NCI-H1930 (cell line): ENCODE measurements at regions not wholly inside any gene's neighbourhood (a gene's known extent, or its start where the extent isn't known, plus 50 kb on each side); places are given as distances from the start of the nearest gene placed in this dataset.

ENCODE experiments used
- DNase-seq, 2 experiments: peaks; one replicate each; lab custom pipeline; 2025; lab: John Stamatoyannopoulos, UW

DNA sequence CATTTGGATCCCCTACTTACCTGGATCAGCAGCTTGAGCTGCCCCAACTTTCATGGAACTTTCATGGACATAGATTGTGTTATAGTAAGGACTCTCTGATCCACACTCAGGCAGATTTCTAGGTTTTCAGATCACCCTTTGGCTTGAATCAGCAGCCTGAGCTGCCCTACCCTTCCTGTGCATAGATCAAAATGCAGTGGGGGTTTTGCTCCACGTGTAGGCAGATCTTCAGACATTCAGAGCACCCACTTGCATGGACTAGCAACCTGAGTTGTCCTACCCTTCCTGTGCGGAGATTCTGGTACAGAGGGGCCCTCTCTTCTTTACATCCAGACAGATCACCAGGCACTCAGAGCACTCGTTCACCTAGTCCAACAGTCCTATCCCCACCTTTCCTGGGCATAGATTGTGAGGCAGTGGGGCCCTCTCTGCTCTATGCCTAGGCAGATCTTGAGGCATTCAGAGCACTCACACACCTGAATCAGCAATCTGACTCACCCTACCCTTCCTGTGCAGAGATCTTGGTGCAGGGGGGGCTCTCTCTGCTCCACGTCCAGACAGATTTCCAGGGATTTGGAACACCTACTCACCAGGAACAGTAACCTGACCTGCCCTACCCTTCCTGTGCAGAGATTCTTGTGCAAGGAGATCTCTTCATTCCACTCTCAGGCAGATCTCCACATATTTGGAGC lies 705.2 kb upstream of the NRSN1 start:
- no peak for DNase-seq

DNA sequence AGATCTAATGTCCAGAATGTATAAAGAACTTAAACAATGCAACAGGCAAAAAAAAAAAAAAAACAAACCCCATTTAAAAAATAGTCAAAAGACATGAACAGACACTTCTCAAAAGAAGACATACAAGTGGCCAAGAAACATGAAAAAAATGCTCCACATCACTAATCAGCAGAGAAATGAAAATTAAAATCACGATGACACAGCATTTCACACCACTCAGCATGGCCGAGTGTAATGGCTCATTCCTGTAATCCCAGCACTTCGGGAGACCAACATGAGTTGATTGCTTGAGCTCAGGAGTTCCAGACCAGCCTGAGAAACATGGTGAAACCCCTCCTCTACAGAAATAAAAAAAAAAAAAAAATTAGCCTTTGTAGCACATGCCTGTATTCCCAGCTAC lies 701.4 kb upstream of the NRSN1 start:
- no peak for DNase-seq

DNA sequence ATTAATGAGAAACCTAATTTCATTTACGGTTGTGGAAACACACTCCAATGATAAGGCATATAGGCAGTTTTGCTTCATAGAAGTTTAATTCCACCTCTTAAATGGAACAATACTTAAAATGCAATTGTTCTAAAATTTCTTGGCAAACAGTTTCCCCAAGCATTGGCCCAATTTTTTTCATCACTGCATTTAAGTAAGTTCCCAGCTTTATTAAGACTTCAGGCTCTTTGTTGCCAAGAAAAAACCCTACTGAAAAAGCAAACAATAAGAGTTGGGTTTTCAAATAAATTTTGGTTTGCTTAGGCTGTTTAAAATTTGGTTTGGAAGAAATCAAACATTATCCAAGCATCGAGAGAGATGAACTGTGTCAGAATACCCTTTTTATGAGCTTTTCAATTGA lies 690.9 kb upstream of the NRSN1 start:
- DNase-seq: no peak

DNA sequence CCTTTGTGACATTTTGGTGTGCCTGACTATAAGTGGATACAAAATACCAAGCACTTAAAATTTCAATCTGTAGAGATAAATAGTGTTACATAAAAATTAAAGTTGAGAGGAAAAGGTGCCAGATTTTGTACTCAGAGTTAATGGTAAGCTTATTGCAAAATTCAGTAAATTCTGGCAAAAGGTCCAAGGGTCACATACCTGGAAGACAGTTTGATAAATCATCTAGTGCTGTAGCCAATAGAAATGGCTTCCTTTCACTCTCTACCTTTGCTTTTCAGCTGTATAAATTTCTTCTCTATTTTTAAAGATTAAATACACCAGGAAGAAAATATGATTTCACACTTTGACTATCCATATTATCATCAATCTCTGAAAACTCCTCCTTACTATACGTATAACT lies 690.2 kb upstream of the NRSN1 start:
- DNase-seq: no peak

DNA sequence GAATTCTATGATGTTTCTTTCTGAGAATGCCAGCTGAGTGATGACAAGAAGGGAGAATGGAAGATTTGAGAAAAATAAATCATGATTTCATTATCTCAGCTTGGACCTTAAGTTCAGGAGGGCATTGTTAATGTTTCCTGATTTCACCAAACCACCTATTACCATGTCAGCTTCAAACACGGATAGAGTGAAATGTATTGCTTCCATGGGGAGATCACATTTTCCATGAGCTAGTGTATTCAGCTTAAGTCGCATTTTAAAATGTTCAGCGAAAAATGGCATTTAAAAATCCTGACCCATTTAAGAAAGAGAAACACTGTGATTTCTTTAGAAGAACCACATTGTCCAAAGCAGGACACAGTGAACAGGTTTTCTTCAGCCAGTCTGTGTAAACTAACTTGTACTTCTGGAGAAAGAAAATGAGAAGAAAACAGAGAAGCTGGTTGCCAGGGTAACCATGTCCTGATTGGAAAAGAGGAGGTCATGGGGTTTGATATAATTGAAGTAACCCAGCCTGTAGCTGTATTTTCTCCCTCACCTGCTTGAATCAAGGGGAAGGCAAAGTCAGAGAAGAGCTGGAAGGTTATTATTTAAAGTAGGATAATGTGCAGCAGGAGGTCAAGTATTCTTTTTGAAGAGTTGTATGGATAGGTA lies 684.1 kb upstream of the NRSN1 start:
- DNase-seq: no peak

DNA sequence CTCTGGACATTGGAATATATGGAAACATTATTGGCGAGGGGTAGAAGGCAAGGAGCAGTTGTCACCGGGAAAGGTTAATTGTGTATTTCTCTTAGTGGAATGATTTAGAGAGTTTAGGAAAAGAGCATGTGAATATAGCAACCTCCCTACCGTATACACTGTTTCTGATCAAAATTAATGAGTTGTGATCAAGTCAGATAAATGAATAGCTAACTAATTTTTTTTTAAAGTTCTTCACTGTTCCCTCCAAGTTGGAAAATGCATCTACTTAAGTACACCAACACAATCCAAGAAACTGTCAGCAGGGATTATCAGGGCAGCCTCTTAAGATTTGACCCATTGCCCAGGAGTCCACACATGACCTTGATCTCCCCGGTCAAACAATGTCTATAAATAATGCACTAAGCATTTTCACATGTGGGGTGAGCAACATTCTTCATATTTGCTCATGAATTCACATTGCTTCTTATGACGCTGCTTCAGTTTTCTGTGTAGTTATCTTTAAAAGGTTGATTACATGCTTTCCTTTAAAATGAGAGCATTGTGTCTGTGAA lies 680.8 kb upstream of the NRSN1 start:
- DNase-seq: no peak

DNA sequence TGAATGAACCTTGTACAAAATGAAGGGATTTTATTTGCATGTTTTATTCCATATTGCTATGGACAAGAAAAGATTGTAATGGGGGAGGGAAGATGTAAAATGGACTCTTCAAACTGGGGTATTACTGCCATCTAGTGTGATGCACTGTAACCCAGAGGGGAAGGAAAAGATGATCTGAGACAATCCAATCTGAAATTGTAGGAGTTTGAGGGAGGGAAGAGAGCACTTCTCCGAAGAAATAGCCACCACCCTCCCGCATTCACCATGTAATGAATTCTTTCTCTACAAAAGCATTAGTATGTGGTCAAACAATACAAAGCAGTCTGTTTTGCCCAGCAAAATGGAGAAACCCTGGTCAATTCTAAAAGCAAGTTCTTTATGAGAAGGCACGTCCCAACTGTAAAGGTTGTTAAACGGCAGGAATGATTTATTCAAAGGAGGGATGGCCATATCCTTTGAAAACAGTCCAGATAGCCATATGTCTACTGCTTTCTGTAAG lies 679.5 kb upstream of the NRSN1 start:
- peak in 1 of 2 experiments; percentile 6 for DNase-seq

DNA sequence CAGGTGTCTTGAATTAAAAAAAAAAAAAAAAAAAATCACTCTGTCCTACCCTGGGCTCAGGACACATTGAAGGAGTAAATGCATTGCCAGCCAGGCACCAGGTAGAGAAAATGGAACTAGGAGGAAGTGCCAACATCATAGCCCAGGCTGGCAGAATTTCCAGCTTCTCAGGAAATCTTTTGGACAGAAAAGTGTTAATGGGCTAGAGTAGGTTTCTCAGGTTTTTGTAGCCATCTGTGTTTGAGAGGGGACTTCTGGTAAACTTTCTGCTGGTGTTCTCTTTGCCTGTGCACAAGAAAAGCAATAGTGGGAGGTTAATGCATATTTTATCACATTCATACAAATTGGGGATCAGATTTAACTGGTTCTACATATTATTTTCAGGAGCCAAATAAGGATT lies 678.3 kb upstream of the NRSN1 start:
- DNase-seq: no peak

DNA sequence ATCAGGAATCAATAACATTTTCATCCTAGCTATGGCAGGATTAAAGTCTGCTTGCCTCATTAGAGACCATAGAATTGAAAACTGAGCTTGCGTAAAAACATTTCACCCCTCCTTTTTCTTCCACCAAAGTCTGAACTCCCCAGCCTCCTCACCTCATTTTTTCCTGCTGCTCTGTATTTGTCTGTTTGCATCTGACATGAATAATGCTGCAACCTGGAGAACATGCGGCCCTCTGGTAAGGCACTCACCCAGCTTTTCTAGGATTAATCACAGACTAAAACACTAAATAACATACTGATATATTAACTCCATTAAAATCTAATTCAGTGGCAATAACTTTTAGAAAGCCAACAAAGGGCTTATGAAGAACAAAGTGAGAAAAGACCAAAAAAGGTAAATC lies 677.7 kb upstream of the NRSN1 start:
- DNase-seq: no peak

DNA sequence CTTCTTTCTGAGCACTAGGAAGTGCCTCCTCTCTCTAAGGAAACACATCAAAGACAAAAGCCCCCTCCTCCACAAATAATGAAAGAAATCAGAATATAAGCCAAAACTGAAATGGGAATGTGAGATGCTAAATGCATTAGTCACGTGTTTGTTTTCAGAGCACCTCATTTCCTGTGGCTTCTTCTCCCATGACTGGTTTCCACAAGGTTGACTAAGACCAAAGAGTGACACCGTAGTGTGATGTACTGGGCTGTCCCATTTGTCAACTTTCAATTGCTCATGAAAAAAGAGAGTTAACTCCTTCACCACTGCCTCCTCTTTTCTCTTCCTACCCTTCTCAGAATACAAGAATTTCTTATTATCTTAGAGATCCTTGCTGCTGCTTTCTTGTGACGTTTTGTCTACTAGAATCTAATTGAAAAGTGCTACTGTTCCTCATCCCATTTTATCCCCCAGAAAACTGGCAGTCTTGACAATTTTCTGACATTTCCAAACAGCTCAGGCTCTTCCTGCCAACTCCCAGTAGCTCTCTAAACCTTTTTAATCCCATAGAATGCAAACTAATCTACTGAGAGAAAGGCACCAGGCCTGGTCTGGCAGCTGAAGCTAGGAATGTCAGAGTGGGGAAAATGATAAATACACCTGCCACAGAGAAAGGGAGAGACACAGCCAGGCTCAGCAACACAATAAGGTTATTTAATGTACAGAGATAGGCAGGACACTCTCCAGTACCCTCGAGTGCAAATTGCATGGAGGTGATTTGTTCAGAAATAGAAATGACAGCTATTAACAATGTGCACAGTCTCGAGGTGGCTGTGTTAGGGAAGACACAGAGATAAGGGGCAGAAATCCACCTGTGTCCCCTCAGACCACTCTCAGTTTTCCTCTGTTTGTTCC lies 671.7 kb upstream of the NRSN1 start:
- DNase-seq: no peak

DNA sequence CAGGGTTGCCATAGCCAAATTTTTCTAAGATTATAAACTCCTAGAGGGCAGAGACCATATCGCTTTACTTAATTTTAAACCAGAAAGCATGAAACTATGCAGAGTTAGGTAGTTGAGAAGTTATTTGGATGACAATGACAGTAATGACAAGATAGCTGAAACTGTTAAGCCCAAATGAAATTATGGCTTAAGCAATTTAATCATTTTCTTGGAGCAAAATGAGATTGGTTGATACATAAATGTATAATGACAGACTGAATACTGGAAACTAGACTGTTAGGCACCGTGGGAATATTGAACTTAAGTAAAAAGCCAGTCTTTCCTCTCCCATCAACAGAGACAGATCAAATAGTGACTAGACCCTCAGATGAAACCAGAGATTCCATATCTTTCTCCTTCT lies 670.3 kb upstream of the NRSN1 start:
- DNase-seq: no peak

DNA sequence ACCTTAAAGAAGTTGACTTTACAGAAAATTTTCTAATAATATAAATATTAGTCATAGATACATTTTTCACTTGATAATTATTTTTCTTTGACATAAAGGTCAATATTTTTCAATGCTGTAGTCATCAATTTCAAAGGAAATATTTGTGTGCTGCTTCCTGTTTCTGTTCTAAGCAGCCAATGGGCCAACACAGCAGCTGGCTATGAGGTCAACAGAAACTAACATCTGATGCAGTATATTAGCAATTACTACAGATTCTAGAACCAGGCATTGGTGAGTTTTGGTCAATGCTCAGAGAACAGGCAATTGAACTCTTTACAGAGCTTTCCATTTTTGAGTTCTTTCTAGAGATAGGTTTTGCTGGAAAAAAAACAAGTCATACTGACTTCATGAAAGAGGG lies 669.6 kb upstream of the NRSN1 start:
- DNase-seq: no peak

DNA sequence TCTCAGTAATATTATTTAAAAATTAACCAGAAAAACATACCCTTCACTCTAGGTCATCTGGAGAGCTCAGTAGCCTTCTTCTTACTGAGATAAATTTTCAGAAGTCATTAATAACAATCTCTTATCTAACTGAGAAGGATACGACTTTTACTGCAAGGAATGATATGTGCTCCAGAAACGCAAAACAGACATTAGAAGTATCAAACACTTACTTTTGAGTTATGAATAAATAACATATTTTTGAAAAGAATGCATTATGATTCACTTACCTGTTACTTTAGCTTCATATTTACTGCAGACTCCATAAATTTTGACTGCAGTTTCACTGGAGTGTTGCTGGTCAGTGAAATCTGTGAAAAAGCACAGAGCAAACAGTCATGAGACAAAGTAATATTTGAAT lies 668.7 kb upstream of the NRSN1 start:
- DNase-seq: no peak

DNA sequence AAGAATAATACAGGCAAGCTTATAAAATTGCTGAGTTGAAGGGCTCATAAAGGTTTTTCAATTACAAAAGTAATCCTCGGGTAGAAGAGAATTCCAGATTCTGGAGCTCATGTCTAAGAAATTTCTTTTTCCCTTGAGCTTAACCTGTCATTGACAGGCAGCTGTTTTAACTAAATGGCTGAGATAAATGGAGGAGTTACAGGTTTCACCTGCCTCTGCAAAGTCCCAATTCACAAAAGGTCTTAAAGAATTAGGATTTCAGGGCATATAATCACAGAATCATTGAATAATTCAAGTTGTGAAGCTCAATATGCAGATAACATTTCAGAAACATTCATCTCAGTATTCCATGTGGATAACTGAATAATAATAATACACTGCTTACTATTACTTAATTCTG lies 660.1 kb upstream of the NRSN1 start:
- no peak for DNase-seq

DNA sequence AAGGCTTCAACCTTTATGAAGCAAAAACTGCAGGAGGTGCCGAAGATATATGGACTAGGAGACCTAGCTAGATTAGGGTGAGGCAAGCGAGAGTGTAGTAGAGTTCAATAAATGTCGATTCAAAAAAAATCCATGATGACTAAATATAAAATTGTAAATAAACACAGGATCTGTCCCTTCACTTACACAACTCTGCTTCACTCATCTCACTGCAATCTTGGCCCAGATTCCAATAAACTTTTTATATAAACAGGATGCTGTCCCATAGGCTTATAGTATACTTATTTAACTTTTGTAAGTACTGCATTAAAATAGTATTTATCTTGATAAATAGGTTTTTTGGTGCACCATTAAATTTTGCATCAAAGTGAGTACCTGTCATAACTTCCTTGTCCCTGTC lies 648.4 kb upstream of the NRSN1 start:
- no peak for DNase-seq

DNA sequence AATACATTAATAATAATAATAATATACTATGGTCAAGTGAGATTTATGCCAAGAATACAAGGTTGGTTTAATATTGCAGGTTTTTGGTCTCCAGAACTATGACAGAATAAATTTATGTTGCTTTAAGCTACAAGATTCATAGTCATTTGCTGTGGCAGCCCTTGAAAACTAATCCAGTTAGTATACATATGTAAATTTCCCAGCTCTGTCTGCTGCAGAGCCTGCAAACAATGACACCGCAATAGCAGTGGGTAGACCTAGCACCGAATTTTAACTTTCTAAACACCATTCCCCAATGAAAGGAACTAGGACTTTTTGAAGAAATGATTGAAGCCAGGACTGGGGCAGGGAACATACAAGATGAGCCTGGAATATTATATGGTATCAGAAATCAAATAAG lies 647.7 kb upstream of the NRSN1 start:
- no peak for DNase-seq

DNA sequence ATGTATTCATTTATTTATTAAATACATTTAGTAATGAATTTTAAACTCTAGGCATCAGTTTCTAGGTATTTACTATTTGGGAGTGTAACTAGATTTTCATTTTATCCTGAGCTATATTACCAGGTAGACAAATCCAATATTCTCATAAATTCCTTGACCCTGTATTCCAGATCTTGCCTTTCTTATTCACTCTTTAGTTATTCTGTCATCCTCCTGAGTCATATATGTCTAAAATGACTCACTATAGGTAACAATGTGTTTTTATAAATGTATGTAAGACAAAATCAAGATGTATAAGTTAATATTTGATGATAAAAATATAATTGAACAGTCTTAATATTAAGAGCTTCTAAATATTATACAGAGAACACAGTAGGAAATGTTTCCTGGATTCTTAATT lies 642.1 kb upstream of the NRSN1 start:
- no peak for DNase-seq

DNA sequence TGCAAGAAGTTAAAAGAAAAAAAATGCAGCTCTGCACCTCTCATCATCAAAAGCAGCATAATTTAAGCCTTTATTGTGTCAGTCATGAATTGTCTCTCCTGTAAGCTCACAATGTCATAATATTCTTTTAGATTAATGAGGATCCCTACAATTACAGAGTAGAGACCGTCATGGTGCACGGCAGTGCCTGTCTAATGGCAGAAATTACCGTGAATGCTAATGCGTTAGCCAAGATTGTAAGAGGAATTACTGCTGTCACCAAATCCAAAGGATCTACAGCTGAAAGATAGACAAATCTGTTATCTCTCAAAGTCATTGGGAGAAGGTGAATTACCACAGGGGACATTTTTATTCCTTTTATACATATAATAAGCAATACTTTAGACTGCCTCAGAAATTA lies 631.6 kb upstream of the NRSN1 start:
- DNase-seq: no peak

DNA sequence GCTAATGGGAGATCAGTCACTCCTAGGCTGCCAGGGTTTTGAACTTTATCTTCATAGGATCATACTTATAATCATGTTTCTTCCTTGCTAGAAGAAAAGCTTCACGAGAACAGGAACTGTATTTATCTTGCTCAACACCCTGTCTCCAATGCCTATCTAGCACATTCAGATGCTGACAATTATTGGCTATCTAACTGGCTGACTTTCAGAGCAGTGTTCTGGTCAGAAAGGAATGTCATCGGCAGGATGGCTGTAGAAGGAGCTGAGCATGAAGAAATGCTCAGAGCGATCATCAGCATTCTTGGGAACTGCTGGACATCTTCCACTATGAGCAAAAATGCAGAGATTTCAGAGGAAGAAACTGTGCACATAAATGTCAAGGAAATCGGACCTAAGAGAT lies 628.0 kb upstream of the NRSN1 start:
- DNase-seq: no peak

DNA sequence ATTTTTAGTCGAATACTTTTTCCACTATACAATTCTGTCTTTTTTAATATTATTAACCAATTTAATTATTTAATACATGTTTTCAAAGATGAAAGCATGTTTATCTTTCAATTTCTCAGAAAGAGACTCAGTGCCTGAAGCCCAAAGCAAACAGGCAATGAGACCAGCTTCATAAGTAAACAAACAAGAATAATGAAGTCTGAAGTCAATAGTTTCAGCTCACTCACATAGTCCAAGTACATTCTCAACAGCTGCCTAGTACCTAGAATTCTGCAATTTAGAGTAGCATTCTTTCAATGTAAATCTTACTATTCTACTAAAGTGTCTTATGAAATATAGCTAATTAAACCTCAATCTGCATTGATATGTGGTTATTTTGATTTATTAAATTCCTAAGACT lies 626.5 kb upstream of the NRSN1 start:
- peak; percentile 22 to 32 for DNase-seq

DNA sequence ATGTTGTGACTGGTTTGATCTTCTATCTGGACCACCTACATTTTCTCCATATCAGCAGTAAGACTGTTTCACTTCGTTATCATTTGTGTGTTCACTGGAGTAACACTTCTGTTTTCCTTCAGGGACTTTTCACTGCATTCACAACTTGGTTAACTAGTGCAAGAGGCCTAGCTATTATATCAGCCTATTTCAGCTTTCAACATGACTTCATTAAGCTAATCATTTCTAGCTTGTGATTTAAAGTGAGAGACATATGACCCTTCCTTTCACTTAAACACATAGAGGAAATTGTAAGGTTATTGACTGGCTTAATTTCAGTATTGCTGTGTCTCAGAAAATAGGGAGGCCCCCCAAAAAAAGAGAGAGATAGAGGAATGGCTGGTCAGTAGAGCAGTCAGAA lies 622.8 kb upstream of the NRSN1 start:
- DNase-seq: no peak

DNA sequence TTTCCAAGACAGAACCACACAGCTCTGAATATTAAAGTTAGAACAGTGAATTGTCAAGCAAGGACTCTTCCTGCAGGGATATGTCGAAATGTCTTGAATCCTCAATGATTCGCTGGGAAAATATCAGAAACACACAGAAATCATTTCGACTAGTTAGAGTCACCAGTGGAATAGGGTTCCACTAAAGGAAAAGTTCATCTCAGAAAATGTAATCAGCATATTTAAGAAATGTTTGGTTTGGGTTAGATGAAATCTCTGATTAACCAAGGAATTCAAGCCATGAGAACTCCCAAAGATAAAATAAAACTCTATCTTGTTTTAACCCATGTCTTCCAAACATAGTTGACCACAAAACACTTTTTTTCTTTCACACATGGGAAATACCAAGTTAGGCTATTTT lies 621.0 kb upstream of the NRSN1 start:
- no peak for DNase-seq
